SW 1271 (cell line): ENCODE measurements at regions not wholly inside any gene's neighbourhood (a gene's known extent, or its start where the extent isn't known, plus 50 kb on each side); places are given as distances from the start of the nearest gene placed in this dataset.
A peak's percentile ranks its signal among the peaks of the same experiment; 100 is the strongest.

Experiments used
- DNase-seq, 2 experiments: peaks; one replicate each; lab custom pipeline; 2025; lab: John Stamatoyannopoulos, UW

DNA sequence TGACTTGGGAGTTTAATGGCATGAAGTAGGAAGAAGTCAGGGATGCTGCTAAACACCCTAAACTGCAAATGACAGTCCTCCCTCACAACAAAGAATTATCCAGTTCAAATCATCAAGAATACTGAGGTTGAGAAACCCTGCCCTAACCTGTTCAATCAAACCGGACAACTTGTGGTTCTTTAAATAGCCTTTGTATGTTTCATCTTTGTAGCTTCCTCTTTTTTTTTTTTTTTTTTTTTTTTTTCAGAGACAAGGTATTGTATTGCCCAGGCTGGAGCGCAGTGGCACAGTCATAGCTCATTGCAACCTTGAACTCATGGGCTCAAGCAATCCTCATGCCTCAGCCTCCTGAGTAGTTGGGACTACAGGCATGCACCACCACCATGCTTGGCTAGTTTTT is 52.5 kb upstream of the TTC29 start:
- no peak for DNase-seq

DNA sequence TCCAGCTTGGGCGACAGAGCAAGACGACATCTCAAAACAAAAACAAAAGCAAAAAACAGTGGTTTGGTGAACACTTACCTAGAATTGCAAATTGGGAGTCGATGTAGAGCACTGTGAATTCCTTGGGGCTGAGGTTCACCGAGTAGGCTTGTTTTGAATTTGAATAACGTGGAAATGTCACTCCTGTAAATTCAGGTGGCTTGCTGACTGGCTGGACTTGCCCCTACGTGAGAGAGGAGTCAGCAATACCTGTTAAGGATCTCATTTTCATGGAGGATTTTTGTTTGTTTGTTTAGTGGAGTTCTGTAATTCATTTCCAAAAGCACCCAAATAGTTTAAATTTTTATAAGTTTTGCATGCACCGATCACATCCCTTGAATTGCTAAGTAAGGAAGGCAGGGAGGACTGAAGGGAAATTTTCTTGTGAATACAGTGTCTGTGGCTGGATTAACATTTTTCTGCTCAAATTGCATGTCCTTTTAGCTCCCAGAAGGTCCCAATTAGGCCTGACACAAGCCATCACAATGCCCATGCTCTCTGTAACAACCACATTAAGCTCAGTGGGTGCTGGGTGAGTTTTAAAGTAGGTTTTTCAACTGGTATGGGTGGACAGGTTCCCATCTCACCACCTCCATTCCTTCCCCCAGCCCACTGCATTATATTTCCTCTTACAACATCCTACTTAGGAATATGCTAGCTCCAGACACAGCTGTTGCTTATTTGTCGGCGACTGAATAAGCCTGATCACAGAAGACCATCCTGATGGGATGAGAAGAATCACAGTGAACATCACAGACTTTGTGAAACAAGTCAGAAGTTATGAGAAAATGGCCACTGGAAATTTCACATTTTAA is 58.5 kb upstream of the TTC29 start:
- no peak for DNase-seq

DNA sequence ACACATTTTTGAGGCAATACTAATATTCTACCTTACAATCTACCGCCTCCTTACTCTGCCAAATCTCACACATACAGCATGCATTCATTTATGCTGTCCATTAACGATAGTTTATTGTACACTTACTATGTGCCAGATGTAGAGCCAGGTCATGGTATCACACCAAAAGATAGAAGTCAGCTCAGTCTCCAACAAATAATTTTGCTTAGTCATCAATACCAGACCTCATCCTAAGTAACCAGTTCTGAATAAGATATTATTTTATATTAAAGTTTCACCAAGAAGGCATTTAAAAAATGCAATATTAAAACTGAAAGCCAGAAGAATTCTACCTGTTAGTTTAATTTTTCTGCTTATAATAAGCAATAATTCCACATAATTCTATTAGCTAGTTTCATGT is 60.6 kb upstream of the TTC29 start:
- DNase-seq = no peak

DNA sequence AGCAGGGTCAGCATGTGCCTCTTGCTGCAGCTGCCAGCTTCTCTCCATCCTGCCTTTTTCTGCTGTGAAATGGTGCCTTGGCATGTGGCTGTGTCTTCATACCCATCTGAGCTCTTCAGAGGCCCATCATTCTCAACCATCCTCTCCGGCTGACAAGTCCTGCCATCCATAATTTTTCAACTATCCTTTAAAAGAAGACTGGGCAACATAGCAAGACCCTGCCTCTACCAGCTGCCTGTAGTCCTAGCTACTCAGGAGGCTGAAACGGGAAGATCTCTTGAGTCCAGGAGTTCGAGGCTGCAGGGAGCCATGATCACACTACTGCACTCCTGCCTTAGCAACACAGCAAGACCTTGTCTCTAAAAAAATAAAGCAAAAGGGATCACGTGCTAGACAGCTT is 64.2 kb upstream of the TTC29 start:
- no peak for DNase-seq

DNA sequence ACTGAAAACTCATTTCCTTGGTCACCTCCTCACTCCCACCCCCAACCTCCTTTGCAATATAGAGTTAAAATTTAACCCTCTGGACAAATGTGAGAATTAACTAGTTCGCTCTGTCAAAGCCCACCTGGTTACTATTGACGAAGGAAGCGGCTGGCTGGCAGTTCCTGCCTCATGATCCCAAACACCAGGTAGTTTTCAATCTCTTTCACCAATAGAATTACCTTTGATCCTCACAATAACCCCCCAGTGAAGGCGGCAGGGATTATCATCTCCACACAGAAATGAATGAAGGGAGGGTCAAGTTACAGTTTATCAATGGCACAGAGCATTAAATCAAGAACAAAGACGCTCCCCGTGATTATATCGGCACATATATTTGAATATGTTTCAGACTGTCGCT is 65.7 kb upstream of the TTC29 start:
- DNase-seq = no peak

DNA sequence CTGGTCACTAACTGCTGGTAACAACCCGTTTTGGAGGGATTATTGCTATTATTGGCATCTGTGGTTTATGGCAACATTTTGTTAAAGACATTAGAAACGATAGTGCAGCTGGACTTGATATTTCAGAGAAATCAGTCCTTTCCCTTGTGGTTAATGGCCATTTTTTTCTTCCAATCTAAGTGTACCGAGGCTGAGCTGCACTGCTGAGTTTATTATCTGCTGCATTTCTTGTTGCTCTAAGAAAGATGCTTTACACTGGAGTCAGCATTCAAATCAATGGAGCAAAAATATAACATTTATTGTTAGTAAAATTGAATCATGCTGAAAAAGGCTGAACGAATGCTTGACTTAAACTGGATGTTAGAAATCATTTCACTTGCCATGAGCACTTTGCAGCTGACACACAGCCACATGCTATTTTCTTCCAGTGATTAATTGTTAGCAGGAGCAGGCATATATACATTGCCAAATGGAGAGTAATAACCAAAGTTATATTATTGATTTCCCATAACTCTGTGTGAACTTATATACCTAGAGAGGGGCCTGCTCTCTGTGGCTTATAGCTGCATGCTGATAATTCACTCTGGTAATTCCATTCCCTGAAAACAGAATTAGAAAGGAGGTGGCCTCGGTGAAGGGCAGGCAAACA is 66.5 kb upstream of the TTC29 start:
- no peak for DNase-seq

DNA sequence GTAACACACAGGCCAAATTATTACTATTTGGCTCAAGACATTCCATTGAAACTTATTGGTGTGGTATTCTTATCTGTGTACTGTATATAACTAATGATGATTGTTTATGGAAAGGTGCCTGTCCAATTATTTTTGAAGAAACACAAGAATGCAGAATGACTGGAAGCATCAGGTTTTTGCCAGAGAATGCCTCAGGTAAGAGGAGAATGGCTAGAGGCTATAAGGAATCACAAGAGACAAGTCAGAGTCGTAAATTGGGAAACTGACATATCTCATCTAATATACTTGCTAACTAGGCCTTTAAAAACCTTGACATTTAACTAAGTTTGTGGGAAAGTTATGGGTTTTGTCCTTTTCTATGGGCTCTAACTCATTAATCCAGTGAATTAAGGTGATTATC is 69.3 kb upstream of the TTC29 start:
- DNase-seq = no peak

DNA sequence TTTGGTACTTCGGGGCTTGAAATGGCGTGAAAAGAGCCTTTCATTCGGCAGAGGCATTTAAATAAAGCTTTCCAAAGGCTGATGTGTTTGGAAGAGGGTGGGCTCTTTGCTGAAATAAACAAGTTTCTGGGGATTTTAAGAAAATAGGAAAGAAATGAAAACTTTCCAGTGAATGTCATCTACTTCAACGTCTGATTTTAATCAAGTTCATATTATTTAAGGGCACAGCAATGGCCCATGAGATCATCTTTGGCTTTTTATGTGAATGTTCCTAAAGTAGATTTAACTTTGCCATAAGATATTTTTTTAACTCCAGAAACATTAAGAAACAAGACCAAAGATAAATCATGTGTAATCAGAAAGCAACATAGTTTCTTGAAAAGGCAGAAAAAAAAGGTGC is 69.8 kb upstream of the TTC29 start:
- no peak for DNase-seq

DNA sequence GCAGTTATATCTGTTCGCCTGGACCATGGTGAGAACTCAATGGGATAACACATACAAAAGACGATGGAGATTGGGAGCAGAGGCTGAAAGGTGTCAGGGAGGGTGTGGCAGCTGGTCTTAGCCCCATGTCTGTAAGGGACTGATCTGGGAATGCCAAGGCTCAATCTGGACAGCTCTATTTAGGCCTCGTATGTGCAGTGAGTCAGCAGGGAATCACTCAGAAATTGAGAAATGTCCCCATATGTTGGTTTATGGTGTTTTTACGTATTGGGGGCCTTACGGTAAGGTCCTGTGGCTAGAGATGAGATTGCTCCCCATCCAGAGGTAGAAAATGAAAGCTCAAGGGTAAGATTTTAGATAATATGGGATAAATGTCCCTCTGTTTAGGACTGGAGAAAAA is 71.4 kb upstream of the TTC29 start:
- DNase-seq = no peak

DNA sequence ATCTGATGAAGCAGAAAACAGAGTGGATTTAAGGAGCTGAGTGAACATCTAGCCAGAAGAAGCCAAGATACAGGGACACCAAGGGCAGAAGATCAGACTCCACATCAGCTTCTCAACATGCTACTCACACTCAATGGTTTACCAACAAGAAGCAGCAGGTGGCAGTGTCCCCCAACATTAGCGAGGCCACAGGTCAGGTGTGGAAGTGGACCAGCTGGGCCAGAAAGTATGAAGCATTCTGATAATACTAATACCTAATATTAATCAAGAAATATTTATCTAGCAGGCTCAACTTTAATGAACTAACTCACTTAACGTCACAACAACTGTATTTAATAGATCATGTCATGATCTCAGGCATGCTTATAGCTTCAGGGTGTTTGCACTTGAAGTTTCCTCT is 73.4 kb upstream of the TTC29 start:
- DNase-seq = peak; percentile 1 to 38

DNA sequence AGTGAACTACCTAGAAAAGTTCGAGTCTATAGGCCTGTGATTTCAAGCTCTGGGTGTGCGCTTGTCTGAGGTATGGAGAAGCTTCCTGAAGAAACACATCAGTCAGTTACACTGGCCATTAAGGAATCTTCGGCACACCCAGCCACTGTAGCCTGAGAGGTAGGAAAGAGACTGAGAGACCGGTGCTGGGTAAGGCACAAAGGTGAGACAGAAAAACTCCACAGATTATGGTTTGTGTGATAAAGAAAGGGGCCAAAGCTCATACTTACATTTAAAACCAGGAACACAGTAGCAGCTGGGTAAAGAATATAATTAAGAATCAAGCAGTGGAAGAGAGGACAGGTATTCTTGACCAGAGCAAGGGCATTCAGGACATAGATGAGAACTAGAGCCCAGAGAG is 74.8 kb upstream of the TTC29 start:
- no peak for DNase-seq

DNA sequence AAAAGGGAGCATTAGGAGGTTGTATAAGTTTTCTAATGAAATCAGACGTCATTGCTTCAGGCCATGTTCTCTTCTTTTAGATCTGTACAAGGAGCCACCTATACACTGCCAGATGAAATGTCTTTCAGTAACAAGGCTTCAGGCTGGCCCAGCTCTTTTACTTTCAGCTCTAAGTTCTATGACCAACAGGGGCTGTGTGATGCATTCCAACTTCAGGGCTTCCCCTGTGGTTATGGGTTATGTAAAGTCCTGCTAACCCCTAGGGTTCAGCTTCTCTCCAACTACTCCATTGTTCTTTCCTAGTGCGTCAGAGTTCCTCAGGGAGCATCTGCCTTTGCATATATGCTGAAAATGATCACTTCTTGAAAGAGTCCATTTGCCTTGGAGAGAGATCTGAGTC is 79.4 kb upstream of the TTC29 start:
- no peak for DNase-seq

DNA sequence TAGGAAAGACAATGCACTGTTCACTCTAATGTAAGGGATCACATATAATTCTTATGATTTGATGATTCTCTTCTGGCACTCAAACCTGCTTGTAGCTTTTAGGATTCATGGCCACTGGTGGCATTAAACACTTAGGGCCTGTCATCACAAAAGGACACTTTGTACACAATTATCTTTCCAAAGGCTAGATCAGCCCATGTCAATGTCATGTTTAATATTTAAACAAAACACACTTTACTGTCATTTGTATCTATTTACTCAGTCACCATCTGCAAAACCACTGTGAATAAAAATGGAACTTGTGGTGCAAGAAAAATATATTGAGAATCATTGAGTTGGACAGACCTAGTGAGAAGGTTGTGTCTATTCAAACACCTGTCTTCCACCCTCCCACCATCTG is 83.6 kb upstream of the TTC29 start:
- DNase-seq = no peak

DNA sequence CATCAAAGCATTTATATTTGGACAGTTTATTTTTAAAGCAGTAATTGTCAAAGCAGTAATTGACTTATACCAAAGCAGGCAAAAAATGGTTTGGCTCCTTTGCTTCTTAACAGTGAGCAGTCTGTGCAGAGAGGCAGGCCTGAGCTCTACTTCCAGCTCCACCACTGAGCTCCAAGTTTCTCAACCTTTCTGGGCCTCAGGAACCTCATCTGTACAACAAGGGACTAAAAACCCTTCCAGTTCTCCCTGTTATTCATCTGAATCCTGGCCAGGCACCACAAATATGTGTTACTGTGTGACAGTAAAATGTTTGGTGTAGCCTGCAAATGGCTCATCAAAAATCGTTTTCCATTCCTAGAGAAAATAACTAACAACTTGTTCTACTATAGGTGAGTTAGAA is 88.7 kb upstream of the TTC29 start:
- no peak for DNase-seq

DNA sequence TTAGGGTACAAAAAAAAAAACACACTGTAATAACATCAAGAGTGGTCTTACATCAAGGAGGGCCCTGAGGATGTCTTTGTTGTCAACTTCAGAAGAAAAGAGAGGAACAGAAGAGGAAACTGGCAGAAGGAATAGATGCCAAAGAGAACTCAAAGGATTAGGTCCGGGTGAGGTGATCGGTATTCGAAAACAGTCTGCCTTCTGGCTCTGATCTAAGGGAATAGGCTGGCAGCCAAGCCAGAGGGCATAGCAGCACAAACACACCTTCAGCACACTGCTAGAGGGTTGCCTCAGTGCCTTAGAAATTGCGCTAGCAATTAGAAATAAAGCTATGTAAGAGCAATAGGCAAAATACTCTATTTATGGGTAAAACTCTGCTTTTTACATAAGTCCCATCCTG is 91.4 kb upstream of the TTC29 start:
- DNase-seq = no peak

DNA sequence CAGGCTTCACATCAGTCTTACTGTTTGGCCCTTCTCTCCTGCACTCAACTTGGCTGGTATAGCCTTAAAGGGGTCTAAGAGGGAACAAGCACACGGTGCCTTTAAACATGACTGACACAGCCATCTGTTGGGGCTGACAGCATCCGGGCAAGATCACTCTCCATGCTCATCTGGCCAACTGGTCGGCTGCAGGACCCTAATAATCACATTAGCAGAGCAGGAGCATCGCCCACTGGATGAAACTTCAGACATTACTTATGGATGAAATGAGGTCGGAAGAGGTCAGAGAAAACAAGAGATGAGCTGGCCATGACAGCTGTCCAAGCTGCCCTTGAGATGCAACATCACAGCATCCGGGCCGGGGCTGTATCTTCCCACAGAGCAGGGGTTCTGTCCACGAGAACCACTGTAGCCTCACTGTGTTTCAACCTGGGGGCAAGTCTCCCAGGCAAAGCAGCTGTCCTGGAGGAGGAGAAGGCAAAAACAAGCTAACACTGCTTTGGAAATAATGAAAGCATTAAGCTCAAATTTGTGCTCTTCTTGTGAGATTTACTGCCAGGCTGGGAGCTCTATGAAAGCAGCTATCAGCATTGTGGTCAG is 94.4 kb upstream of the TTC29 start:
- DNase-seq = no peak

DNA sequence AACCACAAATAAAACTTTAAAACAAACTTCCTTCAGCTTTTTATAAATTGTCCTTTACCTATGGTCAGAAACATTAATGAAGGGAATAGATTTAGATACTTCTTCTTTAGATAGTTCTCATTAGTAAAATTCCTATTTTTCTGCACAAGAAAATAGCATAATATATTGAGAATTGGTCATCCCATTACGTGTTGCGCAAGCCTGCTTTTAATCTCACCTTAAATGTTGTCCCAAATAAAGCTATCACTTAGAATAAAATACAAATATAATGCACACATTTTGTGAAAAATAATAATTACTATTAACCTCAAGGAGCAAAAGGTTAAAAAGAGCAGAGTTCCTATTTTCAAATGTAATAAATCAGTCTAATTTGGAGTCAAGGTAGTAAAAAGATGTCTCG is 95.2 kb upstream of the TTC29 start:
- DNase-seq = no peak

DNA sequence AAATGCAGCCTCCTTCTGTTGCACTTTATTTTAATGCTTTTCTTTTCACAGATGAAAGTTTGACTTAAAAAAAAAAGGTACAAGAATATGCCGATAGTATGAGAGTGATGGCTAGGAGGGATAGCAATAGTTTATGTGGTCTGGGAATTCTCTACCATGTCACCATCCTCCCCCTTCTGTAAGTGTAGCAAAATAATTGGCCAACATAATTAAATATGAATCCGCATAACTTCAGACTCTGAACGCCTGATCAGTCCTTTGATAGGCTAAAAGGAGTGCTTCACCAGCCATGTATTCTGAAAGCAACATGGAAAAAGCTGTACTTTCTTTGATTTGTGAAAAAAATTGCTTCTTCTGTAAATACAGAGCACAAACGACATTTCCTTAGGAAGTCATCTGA is 95.7 kb upstream of the TTC29 start:
- DNase-seq = no peak

DNA sequence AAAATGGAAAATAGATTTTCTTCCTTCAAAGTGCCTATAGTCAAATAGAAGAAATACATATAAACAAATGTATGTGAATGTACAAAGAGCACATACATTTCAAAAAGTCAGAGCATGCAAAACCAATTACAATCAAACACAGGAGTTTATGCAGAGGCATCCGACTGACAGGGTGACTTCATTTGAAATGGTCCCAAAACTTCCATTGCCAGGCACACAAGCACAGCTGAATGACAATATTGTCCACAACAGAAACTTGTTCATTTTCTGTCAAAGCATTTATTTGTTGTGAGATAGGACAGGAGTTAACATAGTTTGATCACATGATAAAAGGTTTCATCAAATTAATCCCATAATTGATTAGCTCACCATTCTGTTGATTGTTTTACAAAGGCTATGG is 96.4 kb upstream of the TTC29 start:
- DNase-seq = no peak

DNA sequence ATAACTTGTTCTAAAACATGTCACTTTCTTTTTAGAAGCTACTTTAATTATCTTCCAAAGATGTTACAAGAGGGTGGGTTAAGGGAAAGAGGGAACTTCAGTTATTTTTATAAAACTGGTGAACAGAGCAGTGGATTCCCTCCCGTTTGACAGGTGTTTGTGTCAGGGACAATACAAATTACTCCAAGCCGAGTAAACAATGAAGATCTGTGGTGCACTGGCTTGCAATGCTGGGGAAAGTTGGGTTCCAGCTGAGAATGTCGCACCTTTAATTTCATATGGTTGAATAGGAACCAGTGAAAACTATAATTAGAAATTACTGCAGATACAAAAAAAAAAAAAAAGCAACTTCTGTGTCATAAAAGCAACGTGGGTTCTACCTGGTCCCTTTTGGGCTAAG is 98.6 kb upstream of the TTC29 start:
- DNase-seq = no peak

DNA sequence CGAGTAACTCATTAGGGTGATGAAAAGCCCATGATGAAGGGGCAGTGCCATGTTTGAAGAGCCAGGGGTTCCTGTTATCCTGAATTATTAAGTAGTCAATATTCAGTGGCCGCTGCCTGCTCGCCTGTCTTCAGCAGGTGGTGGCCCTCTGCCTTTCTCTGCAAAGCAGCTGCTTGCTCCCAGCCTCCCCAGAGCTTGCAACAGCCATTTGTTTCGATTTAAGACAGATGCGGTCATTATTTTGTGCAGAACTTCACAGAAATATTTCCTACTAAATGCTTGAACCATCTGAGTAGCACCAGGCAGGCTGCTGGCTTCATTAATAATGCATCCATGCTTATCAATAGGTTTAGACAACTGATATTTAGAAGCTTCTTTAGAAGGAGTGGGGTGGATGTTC is 104.3 kb upstream of the TTC29 start:
- DNase-seq = no peak

DNA sequence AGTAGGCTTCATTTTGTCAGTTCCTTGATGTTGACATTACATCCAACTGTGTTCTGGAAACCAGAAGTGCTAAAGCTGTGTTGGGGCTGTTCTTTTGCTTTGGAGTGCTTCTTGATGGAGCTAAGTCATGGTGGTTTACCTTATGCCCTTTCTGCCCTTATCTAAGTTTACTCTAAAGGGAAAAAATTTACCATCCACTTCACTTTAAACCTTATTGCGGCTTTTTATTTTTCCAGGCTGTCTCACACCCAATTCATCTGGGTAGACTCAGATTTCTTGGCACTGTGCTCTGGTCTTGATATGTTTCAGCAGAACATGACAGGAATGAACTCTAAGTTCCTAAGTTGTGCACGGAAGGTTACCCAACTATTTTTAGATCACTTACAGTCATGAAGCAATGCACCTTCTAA is 104.7 kb upstream of the TTC29 start:
- no peak for DNase-seq

DNA sequence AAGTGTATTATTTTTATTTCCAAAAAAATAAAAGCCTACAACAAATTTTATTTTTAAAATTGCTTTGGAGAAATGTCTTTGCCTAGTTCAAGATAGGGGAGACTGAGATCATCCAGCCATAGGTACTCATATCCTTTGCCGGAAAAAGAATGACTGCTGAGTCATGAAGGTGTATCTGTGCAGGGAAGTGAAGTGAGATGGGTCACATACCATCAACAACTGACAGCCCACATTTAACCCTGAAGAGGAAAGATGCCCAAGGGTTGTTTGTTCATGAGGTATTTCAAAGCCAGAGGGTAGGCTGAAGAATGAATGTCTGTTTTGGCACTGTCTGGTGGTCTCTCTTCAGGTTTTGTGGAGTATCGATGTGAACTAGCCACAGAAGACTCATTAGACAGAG is 106.7 kb upstream of the TTC29 start:
- no peak for DNase-seq
